H9 (cell line): ENCODE measurements at regions not wholly inside any gene's neighbourhood (a gene's known extent, or its start where the extent isn't known, plus 50 kb on each side); places are given as distances from the start of the nearest gene placed in this dataset.

ENCODE experiments used
- DNase-seq: peaks from one replicate; pipeline ENCODE4 v3.0.0-alpha.2; 2017
- H2AFZ ChIP-seq: one replicate; pipeline ENCODE4 v1.6.1; 2013; ENCODE audit warnings: mild to moderate bottlenecking, low read length, control low read depth, moderate library complexity
- H2AK5ac ChIP-seq: 2 replicates; pipeline ENCODE4 v1.6.1; 2013; ENCODE audit warnings: low read length, control low read depth, mixed read lengths; ENCODE audit not compliant: insufficient read length
- H2BK120ac ChIP-seq: one replicate; pipeline ENCODE4 v1.6.1; 2013; ENCODE audit warnings: low read depth, mild to moderate bottlenecking, low read length, control low read depth, inconsistent platforms; ENCODE audit not compliant: poor library complexity, severe bottlenecking
- H2BK12ac ChIP-seq: 2 replicates; pipeline ENCODE4 v1.6.1; 2013; ENCODE audit warnings: low read length, control low read depth, mixed read lengths, low read depth; ENCODE audit not compliant: insufficient read length
- H2BK15ac ChIP-seq: 2 replicates; pipeline ENCODE4 v1.6.1; 2013; ENCODE audit warnings: low read depth, low read length, control low read depth
- H2BK20ac ChIP-seq: one replicate; pipeline ENCODE4 v1.6.1; 2013; ENCODE audit warnings: low read depth, mild to moderate bottlenecking, low read length, control low read depth, inconsistent platforms; ENCODE audit not compliant: poor library complexity, severe bottlenecking
- H2BK5ac ChIP-seq: 2 replicates; pipeline ENCODE4 v1.6.1; 2013; ENCODE audit warnings: low read length, control low read depth, mixed read lengths; ENCODE audit not compliant: insufficient read length
- H3K14ac ChIP-seq: 2 replicates; pipeline ENCODE4 v1.6.1; 2013; ENCODE audit warnings: low read length, control low read depth; ENCODE audit not compliant: insufficient read depth
- H3K18ac ChIP-seq: 2 replicates; pipeline ENCODE4 v1.6.1; 2013; ENCODE audit warnings: low read depth, mild to moderate bottlenecking, mixed read lengths, low read length, control low read depth; ENCODE audit not compliant: insufficient read length
- H3K23ac ChIP-seq: 2 replicates; pipeline ENCODE4 v1.6.1; 2013; ENCODE audit warnings: low read length, control low read depth, mixed read lengths, low read depth; ENCODE audit not compliant: insufficient read length
- H3K23me2 ChIP-seq: 2 replicates; pipeline ENCODE4 v1.6.1; 2013; ENCODE audit warnings: low read depth, mild to moderate bottlenecking, mixed read lengths, low read length, control low read depth; ENCODE audit not compliant: insufficient read length, poor library complexity, severe bottlenecking
- H3K27ac ChIP-seq: 2 replicates; pipeline ENCODE4 v1.5.1; 2013; ENCODE audit warnings: low read length, control low read depth, mixed read lengths, low read depth; ENCODE audit not compliant: insufficient read length
- H3K27me3 ChIP-seq: 2 replicates; pipeline ENCODE4 v1.6.1; 2013; ENCODE audit warnings: low read length, control low read depth, inconsistent platforms; ENCODE audit not compliant: insufficient read depth
- H3K4ac ChIP-seq: 2 replicates; pipeline ENCODE4 v1.6.1; 2013; ENCODE audit warnings: low read depth, mild to moderate bottlenecking, control low read depth, inconsistent platforms, low read length, moderate library complexity
- H3K4me1 ChIP-seq: 2 replicates; pipeline ENCODE4 v1.6.1; 2013; ENCODE audit warnings: low read length, control low read depth, inconsistent platforms; ENCODE audit not compliant: insufficient read depth
- H3K4me2 ChIP-seq: 2 replicates; pipeline ENCODE4 v1.6.1; 2013; ENCODE audit warnings: low read length, control low read depth, mixed read lengths; ENCODE audit not compliant: insufficient read length, insufficient read depth
- H3K56ac ChIP-seq: 2 replicates; pipeline ENCODE4 v1.6.1; 2013; ENCODE audit warnings: low read depth, mild to moderate bottlenecking, mixed read lengths, low read length, control low read depth; ENCODE audit not compliant: insufficient read length
- H3K79me1 ChIP-seq: 2 replicates; pipeline ENCODE4 v1.6.1; 2013; ENCODE audit warnings: low read depth, mild to moderate bottlenecking, moderate library complexity, low read length, control low read depth, inconsistent platforms; ENCODE audit not compliant: insufficient read depth, poor library complexity, severe bottlenecking
- H3K79me2 ChIP-seq: 2 replicates; pipeline ENCODE4 v1.6.1; 2013; ENCODE audit warnings: low read length, control low read depth, inconsistent platforms; ENCODE audit not compliant: insufficient read depth
- H3K9ac ChIP-seq: 2 replicates; pipeline ENCODE4 v1.6.1; 2013; ENCODE audit warnings: low read length, control low read depth, mixed read lengths; ENCODE audit not compliant: insufficient read length; ENCODE audit errors: extremely low read depth
- H3K9me3 ChIP-seq: one replicate; pipeline ENCODE4 v1.6.1; 2013; ENCODE audit warnings: low read depth, low read length, inconsistent platforms; ENCODE audit not compliant: control insufficient read depth
- H3T11ph ChIP-seq: one replicate; pipeline ENCODE4 v1.6.1; 2013; ENCODE audit warnings: mild to moderate bottlenecking, low read length, control low read depth, inconsistent platforms
- H4K20me1 ChIP-seq: one replicate; pipeline ENCODE4 v1.6.1; 2013; ENCODE audit not compliant: control insufficient read depth, insufficient read length, insufficient read depth
- H4K5ac ChIP-seq: 2 replicates; pipeline ENCODE4 v1.6.1; 2013; ENCODE audit warnings: low read depth, mild to moderate bottlenecking, mixed read lengths, low read length, control low read depth; ENCODE audit not compliant: insufficient read length
- H4K8ac ChIP-seq: replicated peaks from 2 replicates; pipeline ENCODE4 v1.6.1; 2013; ENCODE audit warnings: low read length, control low read depth, mixed read lengths, low read depth; ENCODE audit not compliant: insufficient read length
- H4K91ac ChIP-seq: 2 replicates; pipeline ENCODE4 v1.6.1; 2013; ENCODE audit warnings: low read depth, mild to moderate bottlenecking, moderate library complexity, mixed read lengths, low read length, control low read depth; ENCODE audit not compliant: insufficient read length
- H3K27ac Mint-ChIP-seq, 3 experiments: 2 replicates in 2 of 3; 3 replicates in 1 of 3; pipeline ENCODE4 v1.8.0; 2020 to 2021; ENCODE audit warnings: mixed read lengths in 3 of 3, mild to moderate bottlenecking in 1 of 3, moderate library complexity in 1 of 3
- H3K27me3 Mint-ChIP-seq: 2 replicates; pipeline ENCODE4 v1.8.0; 2021; ENCODE audit warnings: low read depth, mild to moderate bottlenecking, moderate library complexity, mixed read lengths
- H3K36me3 Mint-ChIP-seq, 3 experiments: 2 replicates in 2 of 3; 3 replicates in 1 of 3; pipeline ENCODE4 v1.8.0; 2020 to 2021; ENCODE audit warnings: low read depth in 3 of 3, mixed read lengths in 3 of 3; ENCODE audit not compliant: insufficient read depth in 1 of 3
- H3K4me1 Mint-ChIP-seq, 2 experiments: 2 replicates each; pipeline ENCODE4 v1.8.0; 2020; ENCODE audit warnings: mixed read lengths in 2 of 2
- H3K4me3 Mint-ChIP-seq, 2 experiments: 2 replicates in 1 of 2; 3 replicates in 1 of 2; pipeline ENCODE4 v1.8.0; 2020 to 2021; ENCODE audit warnings: mild to moderate bottlenecking in 2 of 2, mixed read lengths in 2 of 2, moderate library complexity in 1 of 2
- H3K9me3 Mint-ChIP-seq, 2 experiments: 2 replicates in 1 of 2; 3 replicates in 1 of 2; pipeline ENCODE4 v1.8.0; 2020; ENCODE audit warnings: mild to moderate bottlenecking in 2 of 2, mixed read lengths in 2 of 2, moderate library complexity in 1 of 2
- CTCF ChIP-seq: fragments of 200-600 bp; sonication (generic); conservative IDR thresholded peaks from 3 replicates; pipeline ENCODE4 v1.8.0; 2021; ENCODE audit warnings: antibody characterized with exemption, mild to moderate bottlenecking
- WGBS: extraction: QIAGEN DNeasy Blood & Tissue Kit; methylation state at CpG from one replicate; pipeline ENCODE4 v1.1.7; 2013; ENCODE audit warnings: missing lambda C conversion rate, low lambda C conversion rate, mixed read lengths; ENCODE audit not compliant: insufficient read length; ENCODE audit errors: extremely low coverage; 5-methylcytosine and 5-hydroxymethylcytosine counted together

GRCh38 chr10:14405076-14406065, 74.6 kb upstream of the FRMD4A start:
- no peak overlapping the region for H3K23ac ChIP-seq
- H2BK12ac ChIP-seq = no peak overlapping the region
- no peak overlapping the region for H2BK20ac ChIP-seq
- no peak overlapping the region for H3K4ac ChIP-seq
- H3K18ac ChIP-seq = no peak overlapping the region
- H3K27me3 ChIP-seq = no peaks in the 10 kb centered on the region
- no peak overlapping the region for H3K9ac ChIP-seq
- H4K5ac ChIP-seq = no peak overlapping the region
- Mint-ChIP-seq H3K4me1 (peaks cover 18 to 26% of the 10 kb centered on the region in 2 experiments), H3K9me3 (no peaks in the 10 kb centered on the region), H3K36me3 (no peaks in the 10 kb centered on the region), H3K27me3 (no peaks in the 10 kb centered on the region), H3K4me3 (no peak overlapping the region), H3K27ac (no peak overlapping the region)
- H3K23me2 ChIP-seq = no peaks in the 10 kb centered on the region
- H3K9me3 ChIP-seq = no peaks in the 10 kb centered on the region
- H2AK5ac ChIP-seq = no peak overlapping the region
- no peak for DNase-seq
- no peak overlapping the region for H4K91ac ChIP-seq
- no CpG with 5 or more reads among the region's 18 CpGs for WGBS
- peaks cover 6% of the 10 kb centered on the region; the same call in 1 of the 2 replicates for H3K4me1 ChIP-seq
- H4K20me1 ChIP-seq = no peaks in the 10 kb centered on the region
- H3K56ac ChIP-seq = no peak overlapping the region
- no peak overlapping the region for H3K27ac ChIP-seq
- H4K8ac ChIP-seq = no peak overlapping the region
- no peak overlapping the region for H3T11ph ChIP-seq
- no peak overlapping the region for H2BK120ac ChIP-seq
- TF ChIP-seq CTCF = no peak
- H3K79me1 ChIP-seq = no peaks in the 10 kb centered on the region
- H3K79me2 ChIP-seq = no peaks in the 10 kb centered on the region
- H2BK5ac ChIP-seq = no peak overlapping the region
- no peak overlapping the region for H2BK15ac ChIP-seq
- H3K4me2 ChIP-seq = no peak overlapping the region
- H2AFZ ChIP-seq = no peak overlapping the region
- H3K14ac ChIP-seq = no peak overlapping the region
